HCT116 (cell line): ENCODE measurements at regions not wholly inside any gene's neighbourhood (a gene's known extent, or its start where the extent isn't known, plus 50 kb on each side); places are given as distances from the start of the nearest gene placed in this dataset.

Source experiments
- ATAC-seq: fragments of 200-7000 bp; cut with Tn5 transposase; 2 replicates; pipeline ENCODE4 v1.9.1; 2020; ENCODE audit warnings: mild to moderate bottlenecking, moderate library complexity
- BruUV-seq: library from RNA; stranded (reverse); fragments of 400-500 nt; replicated peaks from 2 replicates; lab custom pipeline; 2021; lab: Mats Ljungman, UMichigan
- CTCF ChIA-PET: fragments of 300-600 bp; sonication (Branson Sonifier 250); formaldehyde crosslinking; loops from one replicate; lab custom pipeline; 2021; ENCODE audit warnings: antibody characterized with exemption; lab: Charles Lee
- POLR2A ChIA-PET: fragments of 300-600, 350-600 bp; sonication (Branson Sonifier 250); formaldehyde crosslinking; loops from one replicate; lab custom pipeline; 2021; ENCODE audit warnings: antibody characterized with exemption; lab: Charles Lee
- RAD21 ChIA-PET, 2 experiments: fragments of 300-600 bp; sonication (Branson Sonifier 250); formaldehyde crosslinking; loops; one replicate each; lab custom pipeline; 2023; ENCODE audit warnings: low total read pairs in 2 of 2; ENCODE audit not compliant: uncharacterized antibody in 2 of 2, unreplicated experiment in 2 of 2, low non-redundant PET in 1 of 2; lab: Charles Lee
- DNase-seq: peaks from one replicate; pipeline ENCODE4 v3.0.0-alpha.2; 2010; ENCODE audit warnings: low read depth, low spot score
- H2AFZ ChIP-seq: fragments of 200-600 bp; shearing (Covaris generic), sonication (generic); 2 replicates; pipeline ENCODE4 v1.6.1; 2017; ENCODE audit warnings: low read depth, mixed run types, mixed read lengths, antibody characterized with exemption, low read length; ENCODE audit not compliant: poor library complexity, severe bottlenecking
- H3K27ac ChIP-seq: 2 replicates; pipeline ENCODE4 v1.5.1; 2012; ENCODE audit warnings: low read depth, low read length
- H3K27me3 ChIP-seq: fragments of 200-600 bp; sonication (generic); 2 replicates; pipeline ENCODE4 v1.6.1; 2016; ENCODE audit warnings: mixed run types, low read length, mixed read lengths; ENCODE audit not compliant: insufficient read depth
- H3K36me3 ChIP-seq, 2 experiments: fragments of 200-500 bp in 1 of 2; fragments of 200-600 bp in 1 of 2; sonication (Bioruptor generic) in 1 of 2; sonication (generic) in 1 of 2; 2 replicates each; pipeline versions ENCODE4 v1.5.1 to v1.6.1; 2014 to 2016; ENCODE audit warnings: low read length in 2 of 2, inconsistent platforms in 1 of 2, mixed read lengths in 1 of 2, mixed run types in 1 of 2; ENCODE audit not compliant: insufficient read depth in 2 of 2, control insufficient read depth in 1 of 2
- H3K4me1 ChIP-seq, 2 experiments: fragments of 200-600 bp in 1 of 2; sonication (generic) in 1 of 2; 2 replicates each; pipeline versions ENCODE4 v1.5.1 to v1.6.1; 2012 to 2017; ENCODE audit warnings: low read length in 2 of 2, inconsistent platforms in 1 of 2, mild to moderate bottlenecking in 1 of 2, mixed read lengths in 1 of 2, mixed run types in 1 of 2, moderate library complexity in 1 of 2; ENCODE audit not compliant: insufficient read depth in 2 of 2, control insufficient read depth in 1 of 2
- H3K4me2 ChIP-seq: fragments of 200-600 bp; sonication (generic); 2 replicates; pipeline ENCODE4 v1.6.1; 2017; ENCODE audit warnings: mixed run types, low read length, mixed read lengths
- H3K4me3 ChIP-seq, 2 experiments: fragments of 200-600 bp in 1 of 2; sonication (generic) in 1 of 2; replicated peaks in 1 of 2; 2 replicates each; pipeline ENCODE4 v1.5.1; 2011 to 2016; ENCODE audit warnings: low read length in 2 of 2, control low read depth in 1 of 2, low read depth in 1 of 2, mild to moderate bottlenecking in 1 of 2, mixed read lengths in 1 of 2, mixed run types in 1 of 2
- H3K79me2 ChIP-seq: fragments of 200-600 bp; sonication (generic); 2 replicates; pipeline ENCODE4 v1.6.1; 2017; ENCODE audit warnings: mild to moderate bottlenecking, mixed run types, low read length, moderate library complexity, mixed read lengths; ENCODE audit not compliant: insufficient read depth
- H3K9ac ChIP-seq: fragments of 200-600 bp; sonication (generic); 2 replicates; pipeline ENCODE4 v1.6.1; 2016; ENCODE audit warnings: low read length, mixed read lengths
- H3K9me2 ChIP-seq: fragments of 200-600 bp; sonication (generic), shearing (Covaris generic); 2 replicates; pipeline ENCODE4 v1.6.1; 2017; ENCODE audit warnings: mixed run types, mild to moderate bottlenecking, moderate library complexity; ENCODE audit not compliant: insufficient read depth
- H3K9me3 ChIP-seq, 2 experiments: fragments of 200-500 bp in 1 of 2; fragments of 200-600 bp in 1 of 2; sonication (Bioruptor generic) in 1 of 2; sonication (generic) in 1 of 2; 2 replicates each; pipeline ENCODE4 v1.6.1; 2014 to 2017; ENCODE audit warnings: low read length in 2 of 2, mixed read lengths in 2 of 2, inconsistent platforms in 1 of 2, low read depth in 1 of 2, mild to moderate bottlenecking in 1 of 2, mixed run types in 1 of 2, moderate library complexity in 1 of 2; ENCODE audit not compliant: control insufficient read depth in 1 of 2, insufficient read depth in 1 of 2
- H4K20me1 ChIP-seq: fragments of 200-600 bp; sonication (generic), shearing (Covaris generic); 2 replicates; pipeline ENCODE4 v1.6.1; 2017; ENCODE audit warnings: mixed run types, mild to moderate bottlenecking, moderate library complexity; ENCODE audit not compliant: insufficient read depth
- CEBPB ChIP-seq: IDR thresholded peaks from 2 replicates; pipeline ENCODE4 v1.6.1; 2012; ENCODE audit warnings: low read depth
- ELF1 ChIP-seq: IDR thresholded peaks from 2 replicates; pipeline ENCODE4 v1.6.1; 2012; ENCODE audit warnings: low read depth, borderline replicate concordance
- EZH2 ChIP-seq: fragments of 200-600 bp; sonication (generic); IDR thresholded peaks from 2 replicates; pipeline ENCODE4 v1.6.1; 2017; ENCODE audit warnings: antibody characterized with exemption, mixed run types
- FOSL1 ChIP-seq: IDR thresholded peaks from 2 replicates; pipeline ENCODE4 v1.6.1; 2012; ENCODE audit warnings: low read depth
- POLR2A ChIP-seq: IDR thresholded peaks from 2 replicates; pipeline ENCODE4 v1.7.0; 2011; ENCODE audit warnings: borderline replicate concordance; ENCODE audit not compliant: insufficient read depth, insufficient read length; ENCODE audit errors: extremely low read depth
- RAD21 ChIP-seq: IDR thresholded peaks from 2 replicates; pipeline ENCODE4 v1.6.1; 2012; ENCODE audit warnings: low read depth, mild to moderate bottlenecking
- REST ChIP-seq: IDR thresholded peaks from 2 replicates; pipeline ENCODE4 v1.6.1; 2012; ENCODE audit warnings: low read depth
- SP1 ChIP-seq: IDR thresholded peaks from 2 replicates; pipeline ENCODE4 v1.6.1; 2012; ENCODE audit warnings: low read depth
- SRF ChIP-seq: IDR thresholded peaks from 2 replicates; pipeline ENCODE4 v1.6.1; 2012; ENCODE audit warnings: low read depth
- YY1 ChIP-seq: IDR thresholded peaks from 2 replicates; pipeline ENCODE4 v1.6.1; 2011; ENCODE audit warnings: low read length, low read depth, moderate library complexity, mild to moderate bottlenecking; ENCODE audit not compliant: insufficient replicate concordance; ENCODE audit errors: extremely low read depth
- ZNF274 ChIP-seq: fragments of 200-500 bp; sonication (Bioruptor generic); IDR thresholded peaks from 2 replicates; pipeline ENCODE4 v1.6.1; 2014; ENCODE audit warnings: mild to moderate bottlenecking, low read depth, low read length, inconsistent platforms
- intact Hi-C: fragments of 100-400 bp; cut with micrococcal nuclease; formaldehyde crosslinking; loops from 2 replicates; pipeline ENCODE4 v1.10.0; 2022
- TF ChIP-seq, protein P1 (sequence below): IDR thresholded peaks from 2 replicates; pipeline ENCODE4 v1.6.1; 2012
- TF ChIP-seq, protein P2 (sequence below): IDR thresholded peaks from 2 replicates; pipeline ENCODE4 v1.6.1; 2011; ENCODE audit warnings: mild to moderate bottlenecking, low read length, moderate library complexity; ENCODE audit not compliant: insufficient replicate concordance; ENCODE audit errors: extremely low read depth
- TF ChIP-seq, protein P3 (sequence below): IDR thresholded peaks from 2 replicates; pipeline ENCODE4 v1.6.1; 2012

- TF ChIP-seq ZNF274: no peak
- no peak for TF ChIP-seq CEBPB
Observed at GRCh38 chr4:187934766-187935165, 60.8 kb upstream of the ZFP42 start (continued).

DNA sequence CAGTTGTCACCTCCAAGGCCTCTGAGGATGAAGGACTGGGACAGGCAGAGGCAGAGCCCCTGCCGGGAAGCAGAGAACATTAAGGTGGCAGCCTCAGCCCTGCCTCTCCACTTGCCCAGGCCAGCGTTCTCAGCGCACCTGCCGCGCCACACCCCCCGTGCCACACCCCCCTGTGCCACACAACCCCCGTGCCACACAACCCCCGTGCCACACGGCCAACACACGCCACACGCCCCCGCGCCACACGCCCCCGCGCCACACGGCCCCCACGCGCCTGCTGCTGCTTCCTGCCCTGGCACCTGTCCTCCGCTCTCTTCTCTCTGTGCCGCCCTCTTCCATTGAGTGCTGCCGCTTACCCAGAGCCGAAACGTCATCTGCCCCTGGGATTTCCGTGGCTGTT, 58.0 kb upstream of the ZFP42 start:
- no peak overlapping the region for H2AFZ ChIP-seq
- no peaks in the 10 kb centered on the region for H3K9me2 ChIP-seq
- no peak overlapping the region for H3K4me2 ChIP-seq
- no peak overlapping the region for H3K9ac ChIP-seq
- CTCF ChIA-PET: no interaction called here
- DNase-seq (no peak), ATAC-seq (no peak)
- no peaks in the 10 kb centered on the region for H4K20me1 ChIP-seq
- POLR2A ChIA-PET: no interaction called here
- BruUV-seq: no TSS peak
- H3K79me2 ChIP-seq: no peaks in the 10 kb centered on the region
- RAD21 ChIA-PET: no interaction called here
- no peak overlapping the region for H3K27ac ChIP-seq
- no peaks in the 10 kb centered on the region for H3K9me3 ChIP-seq
- TF ChIP-seq YY1 (no peak), FOSL1 (no peak), POLR2A (no peak), EZH2 (no peak)
- TF ChIP-seq, protein P1, sequence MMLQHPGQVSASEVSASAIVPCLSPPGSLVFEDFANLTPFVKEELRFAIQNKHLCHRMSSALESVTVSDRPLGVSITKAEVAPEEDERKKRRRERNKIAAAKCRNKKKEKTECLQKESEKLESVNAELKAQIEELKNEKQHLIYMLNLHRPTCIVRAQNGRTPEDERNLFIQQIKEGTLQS: no peak
- no peak overlapping the region for H3K4me3 ChIP-seq
- H3K4me1 ChIP-seq: no peaks in the 10 kb centered on the region
- H3K36me3 ChIP-seq: no peaks in the 10 kb centered on the region
- H3K27me3 ChIP-seq: no peaks in the 10 kb centered on the region
- intact Hi-C loops: no loop called here

DNA sequence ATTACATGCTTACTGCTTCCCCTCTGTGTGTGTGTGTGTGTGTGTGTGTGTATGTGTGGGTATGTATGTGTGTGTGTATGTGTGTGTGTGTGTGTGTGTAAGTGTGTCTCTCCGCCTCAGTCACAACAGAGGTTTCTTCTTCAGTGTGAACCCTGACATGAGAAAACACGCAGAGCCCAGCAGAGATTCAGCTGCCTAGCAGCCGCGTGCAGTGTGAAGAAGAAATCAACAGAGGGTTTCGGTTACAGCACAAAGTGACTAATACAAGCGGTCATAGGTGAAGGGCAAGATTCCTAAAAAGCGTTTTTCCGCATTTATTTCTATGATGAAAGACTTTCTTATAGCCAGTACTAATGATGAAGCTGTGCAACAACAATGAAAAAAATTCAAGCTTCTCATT, 55.3 kb upstream of the ZFP42 start:
- H3K4me2 ChIP-seq: no peak overlapping the region
- ChIA-PET RAD21 (no interaction called here), CTCF (no interaction called here), POLR2A (no interaction called here)
- no peak for DNase-seq
- ATAC-seq: no peak
- H3K9me3 ChIP-seq: no peaks in the 10 kb centered on the region
- no peaks in the 10 kb centered on the region for H3K4me1 ChIP-seq
- H2AFZ ChIP-seq: no peak overlapping the region
- no peaks in the 10 kb centered on the region for H4K20me1 ChIP-seq
- H3K9ac ChIP-seq: no peak overlapping the region
- no peak overlapping the region for H3K4me3 ChIP-seq
- H3K36me3 ChIP-seq: no peaks in the 10 kb centered on the region
- no peak overlapping the region for H3K27ac ChIP-seq
- intact Hi-C loops: no loop called here
- no TSS peak for BruUV-seq
- H3K27me3 ChIP-seq: no peaks in the 10 kb centered on the region
- H3K9me2 ChIP-seq: no peaks in the 10 kb centered on the region
- no peaks in the 10 kb centered on the region for H3K79me2 ChIP-seq
- no peak for TF ChIP-seq SP1
- no peak for TF ChIP-seq CEBPB
- TF ChIP-seq POLR2A: no peak
- TF ChIP-seq, protein P2, sequence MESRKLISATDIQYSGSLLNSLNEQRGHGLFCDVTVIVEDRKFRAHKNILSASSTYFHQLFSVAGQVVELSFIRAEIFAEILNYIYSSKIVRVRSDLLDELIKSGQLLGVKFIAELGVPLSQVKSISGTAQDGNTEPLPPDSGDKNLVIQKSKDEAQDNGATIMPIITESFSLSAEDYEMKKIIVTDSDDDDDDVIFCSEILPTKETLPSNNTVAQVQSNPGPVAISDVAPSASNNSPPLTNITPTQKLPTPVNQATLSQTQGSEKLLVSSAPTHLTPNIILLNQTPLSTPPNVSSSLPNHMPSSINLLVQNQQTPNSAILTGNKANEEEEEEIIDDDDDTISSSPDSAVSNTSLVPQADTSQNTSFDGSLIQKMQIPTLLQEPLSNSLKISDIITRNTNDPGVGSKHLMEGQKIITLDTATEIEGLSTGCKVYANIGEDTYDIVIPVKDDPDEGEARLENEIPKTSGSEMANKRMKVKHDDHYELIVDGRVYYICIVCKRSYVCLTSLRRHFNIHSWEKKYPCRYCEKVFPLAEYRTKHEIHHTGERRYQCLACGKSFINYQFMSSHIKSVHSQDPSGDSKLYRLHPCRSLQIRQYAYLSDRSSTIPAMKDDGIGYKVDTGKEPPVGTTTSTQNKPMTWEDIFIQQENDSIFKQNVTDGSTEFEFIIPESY: no peak
- TF ChIP-seq RAD21: no peak
- TF ChIP-seq ZNF274: no peak
- TF ChIP-seq ELF1: no peak
- TF ChIP-seq, protein P3, sequence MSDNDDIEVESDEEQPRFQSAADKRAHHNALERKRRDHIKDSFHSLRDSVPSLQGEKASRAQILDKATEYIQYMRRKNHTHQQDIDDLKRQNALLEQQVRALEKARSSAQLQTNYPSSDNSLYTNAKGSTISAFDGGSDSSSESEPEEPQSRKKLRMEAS: no peak
- no peak for TF ChIP-seq YY1
- TF ChIP-seq REST: no peak
- no peak for TF ChIP-seq SRF
